Mesendoderm (in vitro differentiated cells): ENCODE measurements at regions not wholly inside any gene's neighbourhood (a gene's known extent, or its start where the extent isn't known, plus 50 kb on each side); places are given as distances from the start of the nearest gene placed in this dataset.
"Not testable (repeated sequence)": the region's sequence is repeated elsewhere in the genome, so short reads cannot be mapped to it uniquely, and the experiment has no call there.

Source experiments
- DNase-seq: peaks from one replicate; pipeline ENCODE4 v3.0.0; 2013
- H2AK5ac ChIP-seq: 2 replicates; pipeline ENCODE4 v1.6.1; 2013; ENCODE audit warnings: low read length, inconsistent platforms
- H2BK120ac ChIP-seq: 2 replicates; pipeline ENCODE4 v1.6.1; 2013; ENCODE audit warnings: low read depth, mild to moderate bottlenecking, low read length, moderate library complexity, mixed read lengths
- H2BK15ac ChIP-seq: replicated peaks from 2 replicates; pipeline ENCODE4 v1.6.1; 2013; ENCODE audit warnings: low read depth, mild to moderate bottlenecking, moderate library complexity
- H2BK5ac ChIP-seq: 2 replicates; pipeline ENCODE4 v1.6.1; 2013; ENCODE audit warnings: low read length, inconsistent platforms
- H3K18ac ChIP-seq: 2 replicates; pipeline ENCODE4 v1.6.1; 2013; ENCODE audit warnings: mild to moderate bottlenecking, low read length, mixed read lengths
- H3K23ac ChIP-seq: one replicate; pipeline ENCODE4 v1.6.1; 2013; ENCODE audit warnings: low read length
- H3K27ac ChIP-seq: 2 replicates; pipeline ENCODE4 v1.5.1; 2013; ENCODE audit warnings: low read depth, mild to moderate bottlenecking, inconsistent platforms, low read length, moderate library complexity
- H3K27me3 ChIP-seq: 2 replicates; pipeline ENCODE4 v1.6.1; 2013; ENCODE audit warnings: low read length, control low read depth, mild to moderate bottlenecking, inconsistent platforms; ENCODE audit not compliant: insufficient read depth, poor library complexity
- H3K36me3 ChIP-seq: 2 replicates; pipeline ENCODE4 v1.6.1; 2013; ENCODE audit warnings: low read length, inconsistent platforms; ENCODE audit not compliant: control insufficient read depth, insufficient read depth
- H3K4ac ChIP-seq: one replicate; pipeline ENCODE4 v1.6.1; 2013; ENCODE audit warnings: low read depth, mild to moderate bottlenecking, low read length, moderate library complexity
- H3K4me1 ChIP-seq: 2 replicates; pipeline ENCODE4 v1.6.1; 2013; ENCODE audit warnings: low read depth, low read length, inconsistent platforms; ENCODE audit not compliant: control insufficient read depth
- H3K4me2 ChIP-seq: 2 replicates; pipeline ENCODE4 v1.6.1; 2013; ENCODE audit warnings: low read length
- H3K4me3 ChIP-seq: 2 replicates; pipeline ENCODE4 v1.5.1; 2013; ENCODE audit warnings: mild to moderate bottlenecking, low read length
- H3K56ac ChIP-seq: one replicate; pipeline ENCODE4 v1.6.1; 2013; ENCODE audit warnings: low read length
- H3K79me1 ChIP-seq: 2 replicates; pipeline ENCODE4 v1.6.1; 2013; ENCODE audit warnings: low read length, inconsistent platforms
- H3K79me2 ChIP-seq: 2 replicates; pipeline ENCODE4 v1.6.1; 2013; ENCODE audit warnings: mild to moderate bottlenecking, low read length; ENCODE audit not compliant: control insufficient read depth, insufficient read depth
- H3K9ac ChIP-seq: 2 replicates; pipeline ENCODE4 v1.6.1; 2013; ENCODE audit warnings: low read length, inconsistent platforms
- H4K5ac ChIP-seq: one replicate; pipeline ENCODE4 v1.6.1; 2013; ENCODE audit warnings: low read length
- H4K8ac ChIP-seq: one replicate; pipeline ENCODE4 v1.6.1; 2013; ENCODE audit warnings: low read depth, mild to moderate bottlenecking, control low read depth, low read length, moderate library complexity
- WGBS: extraction: QIAGEN DNeasy Blood & Tissue Kit; methylation state at CpG from one replicate; pipeline ENCODE4 v1.1.7; 2013; ENCODE audit warnings: low lambda C conversion rate, missing lambda C conversion rate; ENCODE audit not compliant: insufficient coverage; ENCODE audit errors: extremely low coverage; 5-methylcytosine and 5-hydroxymethylcytosine counted together

- H3K36me3 ChIP-seq, result no peaks in the 10 kb centered on the region
- H2BK15ac ChIP-seq, result no peak overlapping the region
- no peak overlapping the region for H3K9ac ChIP-seq
- no peaks in the 10 kb centered on the region for H3K4me1 ChIP-seq
- no peak for DNase-seq
- H3K27me3 ChIP-seq, result no peaks in the 10 kb centered on the region
- H2AK5ac ChIP-seq, result no peak overlapping the region
- H3K4me3 ChIP-seq, result no peak overlapping the region
- H3K79me2 ChIP-seq, result no peaks in the 10 kb centered on the region
- no peak overlapping the region for H4K5ac ChIP-seq
- H2BK120ac ChIP-seq, result no peak overlapping the region
- no peak overlapping the region for H3K4ac ChIP-seq
- H2BK5ac ChIP-seq, result no peak overlapping the region
- no CpG with 5 or more reads among the region's 6 CpGs for WGBS
- H3K27ac ChIP-seq, result no peak overlapping the region
- H3K4me2 ChIP-seq, result no peak overlapping the region
- H4K8ac ChIP-seq, result no peak overlapping the region
- no peak overlapping the region for H3K23ac ChIP-seq
- H3K18ac ChIP-seq, result no peak overlapping the region
- no peak overlapping the region for H3K56ac ChIP-seq
- H3K79me1 ChIP-seq, result no peaks in the 10 kb centered on the region
Measured at GRCh38 chr17:69677130-69677529, 262.6 kb downstream of the MAP2K6 start.

GRCh38 chr17:69678206-69678605 lies 263.7 kb downstream of the MAP2K6 start:
- WGBS, result no CpG with 5 or more reads among the region's 2 CpGs
- Histone ChIP-seq H4K5ac (no peak overlapping the region), H3K56ac (no peak overlapping the region), H3K4me2 (no peak overlapping the region), H2AK5ac (no peak overlapping the region), H3K79me1 (no peaks in the 10 kb centered on the region), H2BK5ac (no peak overlapping the region), H3K4me1 (no peaks in the 10 kb centered on the region), H3K79me2 (no peaks in the 10 kb centered on the region), H3K36me3 (no peaks in the 10 kb centered on the region), H3K9ac (no peak overlapping the region), H3K23ac (no peak overlapping the region), H3K4ac (no peak overlapping the region), H3K4me3 (no peak overlapping the region), H3K27me3 (no peaks in the 10 kb centered on the region), H2BK120ac (no peak overlapping the region), H3K18ac (no peak overlapping the region), H4K8ac (no peak overlapping the region), H3K27ac (no peak overlapping the region), H2BK15ac (no peak overlapping the region)
- DNase-seq, result no peak

- Histone ChIP-seq H3K36me3 (no peaks in the 10 kb centered on the region), H2BK5ac (no peak overlapping the region), H4K8ac (no peak overlapping the region), H3K18ac (no peak overlapping the region), H3K4me2 (no peak overlapping the region), H3K9ac (no peak overlapping the region), H3K4me3 (no peak overlapping the region), H3K4me1 (no peaks in the 10 kb centered on the region), H3K79me1 (no peaks in the 10 kb centered on the region), H2BK120ac (no peak overlapping the region), H2AK5ac (no peak overlapping the region), H3K27me3 (no peaks in the 10 kb centered on the region), H4K5ac (no peak overlapping the region), H3K4ac (no peak overlapping the region), H3K23ac (no peak overlapping the region), H3K79me2 (no peaks in the 10 kb centered on the region), H3K56ac (no peak overlapping the region), H3K27ac (no peak overlapping the region), H2BK15ac (no peak overlapping the region)
- DNase-seq, result no peak
- WGBS, result no CpG with 5 or more reads among the region's 5 CpGs
Measured at GRCh38 chr17:69679829-69680228, 265.3 kb downstream of the MAP2K6 start.

GRCh38 chr17:69684251-69684650 lies 269.8 kb downstream of the MAP2K6 start:
- no CpG with 5 or more reads among the region's 2 CpGs for WGBS
- Histone ChIP-seq H2BK120ac (no peak overlapping the region), H3K4me2 (no peak overlapping the region), H2BK15ac (no peak overlapping the region), H3K4ac (no peak overlapping the region), H3K18ac (no peak overlapping the region), H3K9ac (no peak overlapping the region), H2AK5ac (no peak overlapping the region), H3K4me3 (no peak overlapping the region), H3K79me1 (no peaks in the 10 kb centered on the region), H3K27ac (no peak overlapping the region), H3K56ac (no peak overlapping the region), H3K23ac (no peak overlapping the region), H3K27me3 (no peaks in the 10 kb centered on the region), H3K36me3 (no peaks in the 10 kb centered on the region), H4K8ac (no peak overlapping the region), H3K4me1 (no peaks in the 10 kb centered on the region), H2BK5ac (no peak overlapping the region), H4K5ac (no peak overlapping the region), H3K79me2 (no peaks in the 10 kb centered on the region)
- no peak for DNase-seq

- H3K4ac ChIP-seq, H3K9ac ChIP-seq, H3K27ac ChIP-seq, H4K5ac ChIP-seq, H3K23ac ChIP-seq, H2BK15ac ChIP-seq, H3K56ac ChIP-seq, H3K4me2 ChIP-seq, H2BK5ac ChIP-seq, DNase-seq, H2BK120ac ChIP-seq, H4K8ac ChIP-seq, H3K4me3 ChIP-seq, H3K18ac ChIP-seq, H3K79me2 ChIP-seq, H3K36me3 ChIP-seq, H2AK5ac ChIP-seq, H3K27me3 ChIP-seq, H3K79me1 ChIP-seq, H3K4me1 ChIP-seq: not testable (repeated sequence)
Measured at GRCh38 chr17:69685150-69685549, 270.7 kb downstream of the MAP2K6 start.

- Histone ChIP-seq H3K18ac (no peak overlapping the region), H3K36me3 (no peaks in the 10 kb centered on the region), H3K23ac (no peak overlapping the region), H3K4me2 (no peak overlapping the region), H3K4me1 (no peaks in the 10 kb centered on the region), H3K4me3 (no peak overlapping the region), H2AK5ac (no peak overlapping the region), H2BK120ac (no peak overlapping the region), H4K5ac (no peak overlapping the region), H2BK15ac (no peak overlapping the region), H3K79me1 (no peaks in the 10 kb centered on the region), H2BK5ac (no peak overlapping the region), H3K27me3 (no peaks in the 10 kb centered on the region), H3K4ac (no peak overlapping the region), H3K27ac (no peak overlapping the region), H4K8ac (no peak overlapping the region), H3K9ac (no peak overlapping the region), H3K56ac (no peak overlapping the region), H3K79me2 (no peaks in the 10 kb centered on the region)
- DNase-seq, result no peak
- no CpG with 5 or more reads among the region's 1 CpG for WGBS
Measured at GRCh38 chr17:69690531-69690930, 276.0 kb downstream of the MAP2K6 start.
